GM23338 (cell line): ENCODE measurements at regions not wholly inside any gene's neighbourhood (a gene's known extent, or its start where the extent isn't known, plus 50 kb on each side); places are given as distances from the start of the nearest gene placed in this dataset.
A peak's percentile ranks its signal among the peaks of the same experiment; 100 is the strongest.

Experiments used
- ATAC-seq: fragments of 200-7000 bp; cut with Tn5 transposase; 3 replicates; pipeline ENCODE4 v1.9.1; 2020
- DNase-seq: peaks from one replicate; pipeline ENCODE4 v3.0.0-alpha.2; 2015; ENCODE audit warnings: low spot score
- H2AFZ ChIP-seq: fragments of 200-600 bp; sonication (generic); 2 replicates; pipeline ENCODE4 v1.8.0; 2016; ENCODE audit warnings: antibody characterized with exemption, mild to moderate bottlenecking, moderate library complexity
- H3F3A ChIP-seq: fragments of 200-600 bp; sonication (generic); replicated peaks from 2 replicates; pipeline ENCODE4 v1.8.0; 2017; ENCODE audit warnings: antibody characterized with exemption, mixed run types, low read depth
- H3K27ac ChIP-seq: fragments of 200-600 bp; sonication (generic); 2 replicates; pipeline ENCODE4 v1.6.1; 2016; ENCODE audit warnings: low read depth
- H3K27me3 ChIP-seq: fragments of 200-600 bp; sonication (generic); 2 replicates; pipeline ENCODE4 v1.8.0; 2016; ENCODE audit warnings: mild to moderate bottlenecking, mixed run types, moderate library complexity; ENCODE audit not compliant: insufficient read depth
- H3K36me3 ChIP-seq: fragments of 200-600 bp; sonication (generic); 2 replicates; pipeline ENCODE4 v1.8.0; 2016; ENCODE audit warnings: mild to moderate bottlenecking; ENCODE audit not compliant: insufficient read depth
- H3K4me1 ChIP-seq: fragments of 200-600 bp; sonication (generic); 2 replicates; pipeline ENCODE4 v1.8.0; 2016; ENCODE audit warnings: mild to moderate bottlenecking, moderate library complexity; ENCODE audit not compliant: insufficient read depth
- H3K4me2 ChIP-seq: fragments of 200-600 bp; sonication (generic); 2 replicates; pipeline ENCODE4 v1.7.1; 2017; ENCODE audit warnings: mixed run types
- H3K4me3 ChIP-seq: fragments of 200-600 bp; sonication (generic); 2 replicates; pipeline ENCODE4 v1.6.1; 2016; ENCODE audit warnings: mixed run types
- H3K79me2 ChIP-seq: fragments of 200-600 bp; sonication (generic); replicated peaks from 2 replicates; pipeline ENCODE4 v1.8.0; 2017; ENCODE audit warnings: mild to moderate bottlenecking; ENCODE audit not compliant: insufficient read depth
- H3K9me2 ChIP-seq: fragments of 200-600 bp; sonication (generic); 2 replicates; pipeline ENCODE4 v1.8.0; 2017; ENCODE audit not compliant: insufficient read depth
- H4K20me1 ChIP-seq: fragments of 200-600 bp; sonication (generic); replicated peaks from 2 replicates; pipeline ENCODE4 v1.8.0; 2017; ENCODE audit warnings: mild to moderate bottlenecking; ENCODE audit not compliant: insufficient read depth
- H3K27ac Mint-ChIP-seq: 2 replicates; pipeline ENCODE4 v1.8.0; 2020; ENCODE audit warnings: inconsistent platforms, mild to moderate bottlenecking, moderate library complexity, mixed read lengths
- H3K27me3 Mint-ChIP-seq: 3 replicates; pipeline ENCODE4 v1.8.0; 2022; ENCODE audit warnings: low read depth, mild to moderate bottlenecking, moderate library complexity, mixed read lengths, inconsistent platforms; ENCODE audit not compliant: insufficient read depth, poor library complexity
- H3K36me3 Mint-ChIP-seq: 3 replicates; pipeline ENCODE4 v1.8.0; 2021; ENCODE audit warnings: low read depth, mild to moderate bottlenecking, inconsistent platforms, moderate library complexity, mixed read lengths
- H3K4me1 Mint-ChIP-seq: 3 replicates; pipeline ENCODE4 v1.8.0; 2020; ENCODE audit warnings: mild to moderate bottlenecking, inconsistent platforms, mixed read lengths
- H3K4me3 Mint-ChIP-seq: 3 replicates; pipeline ENCODE4 v1.8.0; 2021; ENCODE audit warnings: moderate library complexity, mild to moderate bottlenecking, inconsistent platforms, mixed read lengths
- H3K9me3 Mint-ChIP-seq: 3 replicates; pipeline ENCODE4 v1.8.0; 2020; ENCODE audit warnings: moderate library complexity, mild to moderate bottlenecking, inconsistent platforms, mixed read lengths
- CREB1 ChIP-seq: fragments of 250-450 bp; sonication (Bioruptor Pico); IDR thresholded peaks from 2 replicates; pipeline ENCODE4 v1.5.0; 2020; ENCODE audit warnings: low read depth, mild to moderate bottlenecking, moderate library complexity
- CTCF ChIP-seq, 2 experiments: fragments of 200-600 bp in 1 of 2; sonication (generic) in 1 of 2; conservative IDR thresholded peaks; 2 replicates each; pipeline versions ENCODE4 v1.5.1 to v1.6.1; 2016 to 2017; ENCODE audit warnings: antibody characterized with exemption in 2 of 2, low read depth in 2 of 2, mild to moderate bottlenecking in 2 of 2, moderate library complexity in 1 of 2
- ETS1 ChIP-seq: IDR thresholded peaks from 2 replicates; pipeline ENCODE4 v1.6.1; 2016; ENCODE audit warnings: antibody characterized with exemption
- EZH2 ChIP-seq: fragments of 200-600 bp; sonication (generic); IDR thresholded peaks from one replicate; pipeline ENCODE4 v1.8.0; 2017; ENCODE audit warnings: antibody characterized with exemption, mild to moderate bottlenecking, low read depth; ENCODE audit not compliant: unreplicated experiment
- EZH2phosphoT487 ChIP-seq: fragments of 200-600 bp; sonication (generic); IDR thresholded peaks from one replicate; pipeline ENCODE4 v1.8.1; 2018; ENCODE audit warnings: antibody characterized with exemption; ENCODE audit not compliant: unreplicated experiment
- JUNB ChIP-seq: IDR thresholded peaks from one replicate; pipeline ENCODE4 v1.6.1; 2016; ENCODE audit warnings: antibody characterized with exemption; ENCODE audit not compliant: unreplicated experiment
- NANOG ChIP-seq: IDR thresholded peaks from 2 replicates; pipeline ENCODE4 v1.6.1; 2016; ENCODE audit warnings: antibody characterized with exemption, borderline replicate concordance
- POLR2AphosphoS5 ChIP-seq: IDR thresholded peaks from 2 replicates; pipeline ENCODE4 v1.6.1; 2016; ENCODE audit warnings: antibody characterized with exemption, low read depth
- REST ChIP-seq: IDR thresholded peaks from one replicate; pipeline ENCODE4 v1.6.1; 2018; ENCODE audit warnings: antibody characterized with exemption; ENCODE audit not compliant: unreplicated experiment
- STAT1 ChIP-seq: IDR thresholded peaks from one replicate; pipeline ENCODE4 v1.6.1; 2016; ENCODE audit warnings: antibody characterized with exemption; ENCODE audit not compliant: unreplicated experiment
- ZNF114 ChIP-seq: fragments of 250-450 bp; sonication (Bioruptor Pico); IDR thresholded peaks from 2 replicates; pipeline ENCODE4 v1.5.0; 2020; ENCODE audit warnings: mild to moderate bottlenecking, moderate library complexity

DNA sequence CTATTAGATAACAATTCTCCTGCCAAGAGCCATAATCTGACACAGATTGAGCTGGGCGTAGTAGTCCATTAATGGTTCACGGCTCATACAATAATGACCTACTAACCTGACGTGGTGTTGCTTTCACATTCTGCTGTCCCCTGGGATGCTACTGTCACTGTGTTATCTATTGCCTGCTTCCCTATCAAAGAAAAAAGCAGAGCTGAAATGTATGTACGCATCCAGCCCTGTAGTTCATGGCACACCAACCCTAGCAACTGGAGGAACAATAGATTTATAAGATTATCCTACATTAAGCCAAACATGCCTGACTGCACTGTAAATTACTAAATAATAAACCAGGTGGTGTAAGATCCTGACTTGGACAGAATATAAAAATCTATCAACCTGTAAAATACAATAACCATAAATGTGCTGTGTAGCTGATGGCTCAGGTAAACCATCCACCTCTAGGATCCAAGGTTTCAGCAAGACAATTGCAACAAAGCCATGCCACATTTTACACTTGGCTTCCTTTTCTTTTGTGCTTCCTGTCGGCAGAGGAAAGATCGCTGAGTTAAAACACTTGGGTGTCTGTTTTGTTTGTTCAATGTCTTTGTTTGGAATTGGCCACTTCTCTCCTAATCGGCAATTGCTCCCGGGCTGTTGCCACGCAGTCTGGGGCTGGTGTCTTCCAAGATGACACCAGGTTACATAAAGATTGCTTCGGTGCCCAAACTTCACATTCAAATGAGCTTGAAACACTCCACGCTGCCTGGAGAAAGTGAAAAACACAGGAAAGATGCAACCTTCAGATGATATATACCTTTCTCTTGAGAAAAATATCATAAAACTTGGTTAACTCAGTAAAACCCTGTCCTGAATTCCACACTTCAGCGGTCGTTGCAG is 143.9 kb upstream of the MGMT start:
- Mint-ChIP-seq H3K4me1 (peaks cover 9% of the 10 kb centered on the region; the same call in 2 of the 3 replicates), H3K9me3 (peaks cover 9% of the 10 kb centered on the region; the same call in 2 of the 3 replicates), H3K27ac (no peak overlapping the region), H3K27me3 (no peaks in the 10 kb centered on the region), H3K4me3 (no peak overlapping the region), H3K36me3 (peaks cover 3% of the 10 kb centered on the region; the same call in 1 of the 3 replicates)
- Histone ChIP-seq H3F3A (no peaks in the 10 kb centered on the region), H3K4me2 (0 out of 2 replicates have a peak overlapping the region, but pooled peaks have one; percentile 25), H3K4me3 (no peak overlapping the region), H3K27me3 (no peaks in the 10 kb centered on the region), H3K36me3 (no peaks in the 10 kb centered on the region; the same call in 1 of the 2 replicates), H3K4me1 (0 out of 2 replicates have a peak, but pooled peaks cover 9% of the 10 kb centered on the region), H2AFZ (no peak overlapping the region; the same call in 1 of the 2 replicates), H4K20me1 (no peaks in the 10 kb centered on the region), H3K79me2 (no peaks in the 10 kb centered on the region), H3K9me2 (0 out of 2 replicates have a peak, but pooled peaks cover 4% of the 10 kb centered on the region), H3K27ac (no peak overlapping the region)
- no peak for TF ChIP-seq EZH2phosphoT487
- no peak for TF ChIP-seq CREB1
- no peak for TF ChIP-seq STAT1
- no peak for TF ChIP-seq NANOG
- TF ChIP-seq ETS1, result no peak
- TF ChIP-seq ZNF114, result no peak
- TF ChIP-seq CTCF (conservative IDR thresholded peaks at IDR 0.05; ENCODE audit: low read depth in 2 of 2), result no peak
- no peak for TF ChIP-seq EZH2
- TF ChIP-seq JUNB, result no peak
- no peak for TF ChIP-seq POLR2AphosphoS5
- TF ChIP-seq REST, result no peak
- no peak for ATAC-seq
- peak; percentile 35 for DNase-seq
